Uterus (tissue), 3 donors: ENCODE measurements at regions not wholly inside any gene's neighbourhood (a gene's known extent, or its start where the extent isn't known, plus 50 kb on each side); places are given as distances from the start of the nearest gene placed in this dataset.

Experiments used
- DNase-seq, 2 donors: peaks; one replicate each; pipeline ENCODE4 v3.0.0-alpha.2; 2019 to 2020
- H3K27ac ChIP-seq, 2 donors: fragments of 200-600 bp; sonication (generic); 1 replicate in 1 of 2; 2 replicates in 1 of 2; pipeline ENCODE4 v1.5.1; 2016 to 2018
- H3K27me3 ChIP-seq, 2 donors: fragments of 200-600 bp; sonication (generic); one replicate each; pipeline ENCODE4 v1.5.1; 2018 to 2019; ENCODE audit warnings: control low read depth in 1 of 2
- H3K36me3 ChIP-seq, 2 donors: fragments of 200-600 bp; sonication (generic); one replicate each; pipeline ENCODE4 v1.5.1; 2019; ENCODE audit warnings: control low read depth in 1 of 2
- H3K4me1 ChIP-seq, 2 donors: fragments of 200-600 bp; sonication (generic); one replicate each; pipeline ENCODE4 v1.5.1; 2018 to 2019; ENCODE audit warnings: control low read depth in 1 of 2
- H3K4me3 ChIP-seq, 2 donors: fragments of 200-600 bp; sonication (generic); 1 replicate in 1 of 2; 2 replicates in 1 of 2; pipeline ENCODE4 v1.5.1; 2018 to 2019; ENCODE audit warnings: mild to moderate bottlenecking in 1 of 2
- H3K9me3 ChIP-seq, 2 donors: fragments of 200-600 bp; sonication (generic); one replicate each; pipeline ENCODE4 v1.5.1; 2019; ENCODE audit warnings: control low read depth in 1 of 2
- POLR2A ChIP-seq, 2 donors: fragments of 450-650 bp; IDR thresholded peaks; one replicate each; pipeline ENCODE4 v1.6.1; 2016; ENCODE audit warnings: antibody characterized with exemption in 2 of 2, mild to moderate bottlenecking in 1 of 2, moderate library complexity in 1 of 2
- intact Hi-C: fragments of 100-400 bp; cut with DNase I; formaldehyde crosslinking; loops from one replicate; pipeline ENCODE4 v1.15.1; 2023; ENCODE audit warnings: low total_unique reads
- TF ChIP-seq, protein P1 (sequence below), 4 experiments: fragments of 200-600 bp in 2 of 4; fragments of 450-650 bp in 2 of 4; sonication (generic) in 2 of 4; IDR thresholded peaks; one replicate each; pipeline ENCODE4 v1.5.1; 2016 to 2019; ENCODE audit warnings: antibody characterized with exemption in 4 of 4, mild to moderate bottlenecking in 2 of 4, moderate library complexity in 1 of 4
- donor health status: DM: yes; HTN: yes; CAD: no.

DNA sequence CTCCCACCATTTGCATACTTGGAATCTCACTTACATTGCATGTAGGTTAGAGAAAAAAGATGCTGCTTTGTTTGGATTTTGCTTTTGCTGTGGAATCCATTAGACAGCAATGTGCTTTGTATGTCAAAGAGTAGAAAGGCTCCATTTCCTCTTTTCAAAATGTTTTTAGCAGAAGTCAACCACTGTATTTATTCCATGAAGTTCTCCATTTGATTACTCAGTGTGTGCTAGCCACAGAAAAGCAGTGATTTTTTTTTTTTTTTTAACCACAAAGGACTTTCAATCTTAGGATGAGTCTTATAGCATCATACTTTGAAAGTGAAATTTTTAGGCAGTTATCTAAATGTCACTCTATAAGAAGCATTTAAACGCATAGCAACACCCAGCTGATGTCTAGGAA, 285.0 kb upstream of the ADAMTS9 start:
- intact Hi-C loops, result no loop called here
- H3K4me3 ChIP-seq, result no peak overlapping the region
- H3K9me3 ChIP-seq, result no peaks in the 10 kb centered on the region
- no peaks in the 10 kb centered on the region for H3K4me1 ChIP-seq
- H3K27ac ChIP-seq, result no peak overlapping the region
- H3K27me3 ChIP-seq, result no peaks in the 10 kb centered on the region
- no peak for TF ChIP-seq POLR2A (IDR thresholded peaks at IDR 0.05)
- TF ChIP-seq, protein P1, sequence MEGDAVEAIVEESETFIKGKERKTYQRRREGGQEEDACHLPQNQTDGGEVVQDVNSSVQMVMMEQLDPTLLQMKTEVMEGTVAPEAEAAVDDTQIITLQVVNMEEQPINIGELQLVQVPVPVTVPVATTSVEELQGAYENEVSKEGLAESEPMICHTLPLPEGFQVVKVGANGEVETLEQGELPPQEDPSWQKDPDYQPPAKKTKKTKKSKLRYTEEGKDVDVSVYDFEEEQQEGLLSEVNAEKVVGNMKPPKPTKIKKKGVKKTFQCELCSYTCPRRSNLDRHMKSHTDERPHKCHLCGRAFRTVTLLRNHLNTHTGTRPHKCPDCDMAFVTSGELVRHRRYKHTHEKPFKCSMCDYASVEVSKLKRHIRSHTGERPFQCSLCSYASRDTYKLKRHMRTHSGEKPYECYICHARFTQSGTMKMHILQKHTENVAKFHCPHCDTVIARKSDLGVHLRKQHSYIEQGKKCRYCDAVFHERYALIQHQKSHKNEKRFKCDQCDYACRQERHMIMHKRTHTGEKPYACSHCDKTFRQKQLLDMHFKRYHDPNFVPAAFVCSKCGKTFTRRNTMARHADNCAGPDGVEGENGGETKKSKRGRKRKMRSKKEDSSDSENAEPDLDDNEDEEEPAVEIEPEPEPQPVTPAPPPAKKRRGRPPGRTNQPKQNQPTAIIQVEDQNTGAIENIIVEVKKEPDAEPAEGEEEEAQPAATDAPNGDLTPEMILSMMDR (IDR thresholded peaks at IDR 0.05), result no peak
- no peaks in the 10 kb centered on the region for H3K36me3 ChIP-seq
- no peak for DNase-seq

DNA sequence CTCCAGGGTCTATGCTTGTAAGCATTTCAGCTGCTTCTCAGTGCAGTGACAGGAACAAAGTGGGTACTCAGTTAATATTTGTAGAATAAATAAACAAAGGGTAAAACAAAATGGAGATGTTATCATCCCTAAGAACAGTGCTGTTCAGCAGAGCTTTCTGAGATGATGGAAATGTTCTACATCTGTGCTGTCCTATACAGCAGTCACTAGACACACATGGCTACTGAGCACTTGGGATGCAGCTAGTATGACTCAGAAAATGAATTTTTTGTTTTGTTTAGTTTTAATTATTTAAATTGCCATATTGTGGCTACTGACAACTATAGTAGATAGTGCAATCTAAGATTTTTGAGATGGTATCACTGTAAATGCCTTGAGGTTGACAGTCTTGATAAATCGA, 283.8 kb upstream of the ADAMTS9 start:
- DNase-seq, result no peak
- H3K9me3 ChIP-seq, result no peaks in the 10 kb centered on the region
- no peaks in the 10 kb centered on the region for H3K36me3 ChIP-seq
- H3K27ac ChIP-seq, result no peak overlapping the region
- TF ChIP-seq, protein P1 (IDR thresholded peaks at IDR 0.05), result no peak
- no peak for TF ChIP-seq POLR2A (IDR thresholded peaks at IDR 0.05)
- no peaks in the 10 kb centered on the region for H3K4me1 ChIP-seq
- H3K4me3 ChIP-seq, result no peak overlapping the region
- intact Hi-C loops, result no loop called here
- no peaks in the 10 kb centered on the region for H3K27me3 ChIP-seq

DNA sequence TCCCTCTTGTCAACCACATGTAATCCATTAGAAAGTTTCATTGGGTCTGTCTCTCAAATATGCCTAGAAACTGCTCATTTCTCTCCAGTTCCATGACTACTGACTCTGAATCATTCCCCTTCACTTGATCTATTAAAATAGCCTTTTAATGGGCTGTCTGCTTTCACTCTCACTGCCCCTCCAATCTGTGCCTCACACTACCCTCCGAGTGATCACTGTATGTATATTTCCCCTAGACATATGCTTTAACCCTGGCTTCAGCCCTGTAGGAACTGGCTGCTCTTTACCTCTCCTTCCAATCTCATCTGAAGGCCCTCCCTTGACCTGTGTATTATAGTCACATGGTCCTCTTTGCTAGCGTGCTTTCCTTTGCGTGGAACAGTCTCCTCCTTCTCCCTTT, 282.8 kb upstream of the ADAMTS9 start:
- H3K4me3 ChIP-seq, result no peak overlapping the region
- no peak for TF ChIP-seq POLR2A (IDR thresholded peaks at IDR 0.05)
- TF ChIP-seq, protein P1 (IDR thresholded peaks at IDR 0.05), result no peak
- H3K4me1 ChIP-seq, result no peaks in the 10 kb centered on the region
- no peaks in the 10 kb centered on the region for H3K27me3 ChIP-seq
- intact Hi-C loops, result no loop called here
- no peak overlapping the region for H3K27ac ChIP-seq
- no peak for DNase-seq
- no peaks in the 10 kb centered on the region for H3K9me3 ChIP-seq
- H3K36me3 ChIP-seq, result no peaks in the 10 kb centered on the region

DNA sequence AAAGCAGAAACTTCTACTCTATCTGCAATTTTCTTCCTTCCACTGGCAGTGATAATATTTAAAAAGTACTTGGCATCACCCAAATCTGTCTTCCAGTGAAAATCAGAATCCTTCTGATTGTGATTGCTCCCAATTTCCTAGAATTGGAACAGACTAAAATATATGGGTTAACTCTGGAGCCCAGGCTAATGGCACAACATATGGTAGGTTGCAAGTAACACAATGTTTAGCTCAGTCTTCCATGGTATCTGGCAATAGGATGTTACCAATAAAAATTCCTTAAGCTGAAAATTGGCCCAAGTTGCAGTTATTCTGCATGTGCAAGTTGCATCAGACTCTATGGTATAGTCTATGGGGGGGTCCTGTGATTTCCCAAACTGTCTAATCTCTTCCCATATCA, 273.5 kb upstream of the ADAMTS9 start:
- Histone ChIP-seq H3K27ac (no peak overlapping the region), H3K27me3 (no peaks in the 10 kb centered on the region), H3K4me3 (no peak overlapping the region), H3K9me3 (no peaks in the 10 kb centered on the region), H3K4me1 (no peaks in the 10 kb centered on the region), H3K36me3 (no peaks in the 10 kb centered on the region)
- DNase-seq, result no peak
- TF ChIP-seq, protein P1 (IDR thresholded peaks at IDR 0.05), result no peak
- TF ChIP-seq POLR2A (IDR thresholded peaks at IDR 0.05), result no peak
- intact Hi-C loops, result no loop called here

DNA sequence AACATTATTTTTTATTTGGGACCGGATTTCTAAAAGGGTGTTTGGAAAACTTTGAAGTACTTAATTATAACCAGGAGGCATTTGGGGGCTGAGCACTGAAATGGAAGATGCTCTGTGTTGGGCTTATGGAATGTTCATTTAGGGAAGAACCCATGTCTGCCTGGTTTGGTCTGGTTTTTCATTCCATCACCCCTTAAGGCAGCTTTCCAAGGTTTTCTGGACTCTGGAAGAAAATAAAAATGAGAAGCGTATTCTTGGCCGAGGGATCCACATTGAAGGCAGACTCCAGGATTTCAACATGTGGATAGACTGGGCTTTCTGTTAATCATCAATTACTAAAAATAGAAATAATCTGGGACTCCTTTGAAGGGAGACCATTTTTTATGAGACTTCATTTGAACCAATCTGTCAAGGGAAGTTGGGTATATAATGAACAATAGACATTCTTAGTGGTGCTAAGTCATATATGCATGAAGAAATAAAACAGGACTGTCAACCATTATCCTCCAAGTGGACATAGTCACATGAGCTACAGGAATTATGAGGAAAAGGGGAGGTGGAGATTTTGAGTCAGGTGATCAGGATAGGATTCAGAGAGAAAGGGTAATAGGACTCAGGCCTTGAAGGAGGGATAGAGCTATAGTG, 270.5 kb upstream of the ADAMTS9 start:
- no peaks in the 10 kb centered on the region for H3K9me3 ChIP-seq
- no peaks in the 10 kb centered on the region for H3K4me1 ChIP-seq
- TF ChIP-seq, protein P1 (IDR thresholded peaks at IDR 0.05), result no peak
- no peak for TF ChIP-seq POLR2A (IDR thresholded peaks at IDR 0.05)
- peak; percentile 32 to 38 for DNase-seq
- intact Hi-C loops, result no loop called here
- no peak overlapping the region for H3K4me3 ChIP-seq
- no peaks in the 10 kb centered on the region for H3K36me3 ChIP-seq
- H3K27me3 ChIP-seq, result no peaks in the 10 kb centered on the region
- H3K27ac ChIP-seq, result peak overlapping the region; percentile 36 to 58
